ENCODE measurements at regions not wholly inside any gene's neighbourhood (a gene's known extent, or its start where the extent isn't known, plus 50 kb on each side); places are given as distances from the start of the nearest gene placed in this dataset.
"Not testable (repeated sequence)": the region's sequence is repeated elsewhere in the genome, so short reads cannot be mapped to it uniquely, and the experiment has no call there.

GRCh38 chr2:126154256-126154785, 501.6 kb upstream of the GYPC start:
- no peak for DNase-seq (ENCODE audit: low read depth)
- no peak overlapping the region for H3K4me3 ChIP-seq (ENCODE audit: low read depth, low read length)
- TF ChIP-seq CTCF (IDR thresholded peaks at IDR 0.05; ENCODE audit: insufficient read depth, low read length), result no peak

- not testable (repeated sequence) for DNase-seq (ENCODE audit: low read depth); H3K4me3 ChIP-seq (ENCODE audit: low read depth, low read length)
These were observed 495.0 kb upstream of the GYPC start for GRCh38 chr2:126160950-126161349.

GRCh38 chr2:126172631-126173184, 483.2 kb upstream of the GYPC start:
- no peak overlapping the region for H3K4me3 ChIP-seq (ENCODE audit: low read depth, low read length)
- no peak for TF ChIP-seq CTCF (IDR thresholded peaks at IDR 0.05; ENCODE audit: insufficient read depth, low read length)
- DNase-seq (ENCODE audit: low read depth), result no peak

GRCh38 chr2:126175222-126175621, 480.7 kb upstream of the GYPC start:
- no peak for TF ChIP-seq CTCF (IDR thresholded peaks at IDR 0.05; ENCODE audit: insufficient read depth, low read length)
- DNase-seq (ENCODE audit: low read depth), result no peak
- no peak overlapping the region for H3K4me3 ChIP-seq (ENCODE audit: low read depth, low read length)

GRCh38 chr2:126177479-126177878, 478.5 kb upstream of the GYPC start:
- H3K4me3 ChIP-seq (ENCODE audit: low read depth, low read length), result no peak overlapping the region
- no peak for TF ChIP-seq CTCF (IDR thresholded peaks at IDR 0.05; ENCODE audit: insufficient read depth, low read length)
- no peak for DNase-seq (ENCODE audit: low read depth)

- TF ChIP-seq CTCF (IDR thresholded peaks at IDR 0.05; ENCODE audit: insufficient read depth, low read length), result no peak
- no peak overlapping the region for H3K4me3 ChIP-seq (ENCODE audit: low read depth, low read length)
- DNase-seq (ENCODE audit: low read depth), result no peak
These were observed 468.3 kb upstream of the GYPC start for GRCh38 chr2:126187668-126188067.

GRCh38 chr2:126189527-126189926, 466.4 kb upstream of the GYPC start:
- DNase-seq (ENCODE audit: low read depth), result no peak
- H3K4me3 ChIP-seq (ENCODE audit: low read depth, low read length), result no peak overlapping the region
- TF ChIP-seq CTCF (IDR thresholded peaks at IDR 0.05; ENCODE audit: insufficient read depth, low read length), result no peak

All from fibroblast of the aortic adventitia (primary cell).